ENCODE measurements at regions not wholly inside any gene's neighbourhood (a gene's known extent, or its start where the extent isn't known, plus 50 kb on each side); places are given as distances from the start of the nearest gene placed in this dataset.

- H3K36me3 ChIP-seq (ENCODE audit: control insufficient read depth in 1 of 2, insufficient read depth in 2 of 2, low read depth in 1 of 2, low read length in 2 of 2) = no peaks in the 10 kb centered on the region
- no peak overlapping the region for H3K23ac ChIP-seq (ENCODE audit: low read length in 2 of 2)
- WGBS = 91% methylated on average over 4 of the region's 6 CpGs
- H3K18ac ChIP-seq (ENCODE audit: low read depth in 1 of 2, low read length in 2 of 2) = no peak overlapping the region
- no peak overlapping the region for H2BK12ac ChIP-seq (ENCODE audit: low read length in 2 of 2)
- no peak overlapping the region for H4K8ac ChIP-seq (ENCODE audit: low read length)
- no peaks in the 10 kb centered on the region for H3K27me3 ChIP-seq (ENCODE audit: control insufficient read depth in 1 of 2, insufficient read depth in 1 of 2, low read length in 2 of 2)
- H2BK15ac ChIP-seq (ENCODE audit: low read depth, poor library complexity, severe bottlenecking) = no peak overlapping the region
- no peaks in the 10 kb centered on the region for H3K79me1 ChIP-seq (replicated peaks; ENCODE audit: low read length, poor library complexity, severe bottlenecking)
- H3K4me1 ChIP-seq (ENCODE audit: control insufficient read depth, insufficient read depth, low read depth, low read length) = no peaks in the 10 kb centered on the region
- no peak overlapping the region for H3K4me3 ChIP-seq (ENCODE audit: insufficient read depth in 1 of 2, low read depth in 1 of 2, low read length in 2 of 2)
- no peak overlapping the region for H3K4ac ChIP-seq (ENCODE audit: low read depth in 1 of 2, low read length in 2 of 2)
- H3K9ac ChIP-seq (ENCODE audit: low read length) = no peak overlapping the region
- H2AFZ ChIP-seq (ENCODE audit: low read depth, low read length) = no peak overlapping the region
- H2AK5ac ChIP-seq (ENCODE audit: low read length, severe bottlenecking) = no peak overlapping the region
- H3K14ac ChIP-seq (ENCODE audit: low read length in 2 of 2) = no peak overlapping the region
- no peaks in the 10 kb centered on the region for H3K9me3 ChIP-seq (ENCODE audit: control insufficient read depth, low read length)
- no peak overlapping the region for H2BK5ac ChIP-seq (ENCODE audit: low read depth, low read length, poor library complexity, severe bottlenecking)
- no peak for DNase-seq
- H4K91ac ChIP-seq (ENCODE audit: low read length) = no peak overlapping the region
- H2BK120ac ChIP-seq (ENCODE audit: low read depth, low read length) = no peak overlapping the region
- H3K27ac ChIP-seq (ENCODE audit: low read length, poor library complexity, severe bottlenecking) = no peak overlapping the region
- H3K4me2 ChIP-seq (ENCODE audit: low read length, poor library complexity, severe bottlenecking) = no peak overlapping the region
Observed at GRCh38 chr21:25300632-25301031, 306.6 kb downstream of the MRPL39 start.

GRCh38 chr21:25298512-25299491 is 308.5 kb downstream of the MRPL39 start:
- Histone ChIP-seq H2BK12ac (ENCODE audit: low read length in 2 of 2) (no peak overlapping the region), H3K79me1 (replicated peaks; ENCODE audit: low read length, poor library complexity, severe bottlenecking) (no peaks in the 10 kb centered on the region), H2BK15ac (ENCODE audit: low read depth, poor library complexity, severe bottlenecking) (no peak overlapping the region), H3K27me3 (ENCODE audit: control insufficient read depth in 1 of 2, insufficient read depth in 1 of 2, low read length in 2 of 2) (no peaks in the 10 kb centered on the region), H3K4me3 (ENCODE audit: insufficient read depth in 1 of 2, low read depth in 1 of 2, low read length in 2 of 2) (no peak overlapping the region), H2BK5ac (ENCODE audit: low read depth, low read length, poor library complexity, severe bottlenecking) (no peak overlapping the region), H4K91ac (ENCODE audit: low read length) (no peak overlapping the region), H3K23ac (ENCODE audit: low read length in 2 of 2) (no peak overlapping the region), H4K8ac (ENCODE audit: low read length) (no peak overlapping the region), H2AK5ac (ENCODE audit: low read length, severe bottlenecking) (no peak overlapping the region), H3K4me1 (ENCODE audit: control insufficient read depth, insufficient read depth, low read depth, low read length) (no peaks in the 10 kb centered on the region), H2BK120ac (ENCODE audit: low read depth, low read length) (no peak overlapping the region), H3K36me3 (ENCODE audit: control insufficient read depth in 1 of 2, insufficient read depth in 2 of 2, low read depth in 1 of 2, low read length in 2 of 2) (no peaks in the 10 kb centered on the region), H3K4ac (ENCODE audit: low read depth in 1 of 2, low read length in 2 of 2) (no peak overlapping the region), H2AFZ (ENCODE audit: low read depth, low read length) (no peak overlapping the region), H3K14ac (ENCODE audit: low read length in 2 of 2) (no peak overlapping the region), H3K9ac (ENCODE audit: low read length) (no peak overlapping the region), H3K27ac (ENCODE audit: low read length, poor library complexity, severe bottlenecking) (no peak overlapping the region), H3K9me3 (ENCODE audit: control insufficient read depth, low read length) (no peaks in the 10 kb centered on the region), H3K4me2 (ENCODE audit: low read length, poor library complexity, severe bottlenecking) (no peak overlapping the region), H3K18ac (ENCODE audit: low read depth in 1 of 2, low read length in 2 of 2) (no peak overlapping the region)
- WGBS = 90% methylated on average over 2 of the region's 2 CpGs
- no peak for DNase-seq

GRCh38 chr21:25297117-25297516 is 310.2 kb downstream of the MRPL39 start:
- Histone ChIP-seq H3K4ac (ENCODE audit: low read depth in 1 of 2, low read length in 2 of 2) (no peak overlapping the region), H2BK12ac (ENCODE audit: low read length in 2 of 2) (no peak overlapping the region), H3K14ac (ENCODE audit: low read length in 2 of 2) (no peak overlapping the region), H2BK15ac (ENCODE audit: low read depth, poor library complexity, severe bottlenecking) (no peak overlapping the region), H2AFZ (ENCODE audit: low read depth, low read length) (no peak overlapping the region), H2BK5ac (ENCODE audit: low read depth, low read length, poor library complexity, severe bottlenecking) (no peak overlapping the region), H3K4me3 (ENCODE audit: insufficient read depth in 1 of 2, low read depth in 1 of 2, low read length in 2 of 2) (no peak overlapping the region), H3K4me2 (ENCODE audit: low read length, poor library complexity, severe bottlenecking) (no peak overlapping the region), H2AK5ac (ENCODE audit: low read length, severe bottlenecking) (no peak overlapping the region), H3K9ac (ENCODE audit: low read length) (no peak overlapping the region), H3K9me3 (ENCODE audit: control insufficient read depth, low read length) (no peaks in the 10 kb centered on the region), H3K18ac (ENCODE audit: low read depth in 1 of 2, low read length in 2 of 2) (no peak overlapping the region), H3K27me3 (ENCODE audit: control insufficient read depth in 1 of 2, insufficient read depth in 1 of 2, low read length in 2 of 2) (no peaks in the 10 kb centered on the region), H4K8ac (ENCODE audit: low read length) (no peak overlapping the region), H3K36me3 (ENCODE audit: control insufficient read depth in 1 of 2, insufficient read depth in 2 of 2, low read depth in 1 of 2, low read length in 2 of 2) (no peaks in the 10 kb centered on the region), H3K23ac (ENCODE audit: low read length in 2 of 2) (no peak overlapping the region), H2BK120ac (ENCODE audit: low read depth, low read length) (no peak overlapping the region), H3K4me1 (ENCODE audit: control insufficient read depth, insufficient read depth, low read depth, low read length) (no peaks in the 10 kb centered on the region), H3K79me1 (replicated peaks; ENCODE audit: low read length, poor library complexity, severe bottlenecking) (no peaks in the 10 kb centered on the region), H3K27ac (ENCODE audit: low read length, poor library complexity, severe bottlenecking) (no peak overlapping the region), H4K91ac (ENCODE audit: low read length) (no peak overlapping the region)
- 71% methylated on average over 1 of the region's 1 CpG for WGBS
- DNase-seq = no peak

DNA sequence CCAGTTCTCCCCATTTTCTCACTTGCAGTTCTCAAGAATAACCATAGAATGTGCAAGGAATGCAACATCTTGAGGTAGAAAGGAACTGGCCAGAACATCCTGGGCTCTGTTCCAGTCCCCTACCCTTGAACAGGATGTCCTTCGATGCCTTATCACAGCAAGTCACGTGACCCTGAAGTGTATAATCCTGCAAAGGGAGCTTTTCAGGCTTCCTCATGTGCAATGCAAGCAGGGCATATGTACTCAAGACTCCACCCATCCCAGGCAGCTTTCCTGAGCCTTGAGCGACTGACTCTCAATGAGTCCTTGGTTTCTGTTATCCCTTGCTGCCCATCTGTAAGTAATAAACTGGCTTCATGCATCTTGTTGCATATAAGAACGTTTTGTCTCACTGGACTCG is 311.0 kb downstream of the MRPL39 start:
- DNase-seq = no peak
- Histone ChIP-seq H3K9ac (ENCODE audit: low read length) (no peak overlapping the region), H3K23ac (ENCODE audit: low read length in 2 of 2) (no peak overlapping the region), H3K27me3 (ENCODE audit: control insufficient read depth in 1 of 2, insufficient read depth in 1 of 2, low read length in 2 of 2) (no peaks in the 10 kb centered on the region), H3K36me3 (ENCODE audit: control insufficient read depth in 1 of 2, insufficient read depth in 2 of 2, low read depth in 1 of 2, low read length in 2 of 2) (no peaks in the 10 kb centered on the region), H3K9me3 (ENCODE audit: control insufficient read depth, low read length) (no peaks in the 10 kb centered on the region), H2BK12ac (ENCODE audit: low read length in 2 of 2) (no peak overlapping the region), H2AFZ (ENCODE audit: low read depth, low read length) (no peak overlapping the region), H3K79me1 (replicated peaks; ENCODE audit: low read length, poor library complexity, severe bottlenecking) (no peaks in the 10 kb centered on the region), H3K4me2 (ENCODE audit: low read length, poor library complexity, severe bottlenecking) (no peak overlapping the region), H2BK5ac (ENCODE audit: low read depth, low read length, poor library complexity, severe bottlenecking) (no peak overlapping the region), H2BK15ac (ENCODE audit: low read depth, poor library complexity, severe bottlenecking) (no peak overlapping the region), H3K27ac (ENCODE audit: low read length, poor library complexity, severe bottlenecking) (no peak overlapping the region), H4K91ac (ENCODE audit: low read length) (no peak overlapping the region), H3K18ac (ENCODE audit: low read depth in 1 of 2, low read length in 2 of 2) (no peak overlapping the region), H3K4me3 (ENCODE audit: insufficient read depth in 1 of 2, low read depth in 1 of 2, low read length in 2 of 2) (no peak overlapping the region), H3K4ac (ENCODE audit: low read depth in 1 of 2, low read length in 2 of 2) (no peak overlapping the region), H3K4me1 (ENCODE audit: control insufficient read depth, insufficient read depth, low read depth, low read length) (no peaks in the 10 kb centered on the region), H2AK5ac (ENCODE audit: low read length, severe bottlenecking) (no peak overlapping the region), H4K8ac (ENCODE audit: low read length) (no peak overlapping the region), H2BK120ac (ENCODE audit: low read depth, low read length) (no peak overlapping the region), H3K14ac (ENCODE audit: low read length in 2 of 2) (no peak overlapping the region)
- 63% methylated on average over 5 of the region's 5 CpGs for WGBS

All from mesenchymal stem cell (in vitro differentiated cells and primary cell).